Left lung (tissue), 4 donors: ENCODE measurements at regions not wholly inside any gene's neighbourhood (a gene's known extent, or its start where the extent isn't known, plus 50 kb on each side); places are given as distances from the start of the nearest gene placed in this dataset.
A peak's percentile ranks its signal among the peaks of the same experiment; 100 is the strongest.

Source experiments
- ATAC-seq: fragments of 200-7000 bp; cut with Tn5 transposase; one replicate; pipeline ENCODE4 v1.9.1; 2020; ENCODE audit warnings: moderate library complexity
- DNase-seq, 4 donors: peaks; one replicate each; pipeline ENCODE4 v3.0.0-alpha.2; 2013 to 2020
- H3K27ac ChIP-seq, 2 donors: fragments of 200-600 bp; sonication (generic) in 1 of 2; one replicate each; pipeline versions ENCODE4 v1.5.0 to v1.8.0; 2020 to 2021
- H3K27me3 ChIP-seq, 2 donors: fragments of 200-600 bp; sonication (generic) in 1 of 2; one replicate each; pipeline versions ENCODE4 v1.5.0 to v1.8.0; 2020 to 2021
- H3K36me3 ChIP-seq, 2 donors: fragments of 200-600 bp; sonication (generic) in 1 of 2; one replicate each; pipeline versions ENCODE4 v1.5.0 to v1.8.0; 2020 to 2021
- H3K4me1 ChIP-seq, 2 donors: fragments of 200-600 bp; one replicate each; pipeline ENCODE4 v1.8.0; 2021
- H3K4me3 ChIP-seq, 2 donors: fragments of 200-600 bp; sonication (generic) in 1 of 2; one replicate each; pipeline versions ENCODE4 v1.5.0 to v1.8.0; 2020 to 2021; ENCODE audit warnings: mild to moderate bottlenecking in 1 of 2
- H3K9me3 ChIP-seq, 2 donors: fragments of 200-600 bp; sonication (generic) in 1 of 2; one replicate each; pipeline versions ENCODE4 v1.5.0 to v1.8.0; 2020 to 2021
- CTCF ChIP-seq, 2 donors: fragments of 200-600 bp; sonication (generic) in 1 of 2; IDR thresholded peaks; one replicate each; pipeline versions ENCODE4 v1.5.0 to v1.8.0; 2021; ENCODE audit warnings: antibody characterized with exemption in 2 of 2
- intact Hi-C, 2 donors: fragments of 100-400 bp; cut with DNase I; formaldehyde crosslinking; loops; one replicate each; pipeline versions ENCODE4 v1.11.2 to v1.14.2; 2022
- donor health status: DM: no; HTN: yes; CAD: no.
- donor health status: DM: no; HTN: no; CAD: no.

- Histone ChIP-seq H3K4me3 (no peak overlapping the region), H3K4me1 (no peaks in the 10 kb centered on the region), H3K9me3 (no peaks in the 10 kb centered on the region), H3K36me3 (no peaks in the 10 kb centered on the region), H3K27me3 (no peaks in the 10 kb centered on the region), H3K27ac (no peak overlapping the region)
- intact Hi-C loops, result no loop called here
- ATAC-seq (no peak), DNase-seq (no peak)
- TF ChIP-seq CTCF (IDR thresholded peaks at IDR 0.05), result no peak
Measured at GRCh38 chr2:66717218-66717905, 282.4 kb downstream of the MEIS1 start.

- ATAC-seq (no peak), DNase-seq (no peak)
- Histone ChIP-seq H3K9me3 (no peaks in the 10 kb centered on the region), H3K27me3 (no peaks in the 10 kb centered on the region), H3K4me3 (no peak overlapping the region), H3K27ac (no peak overlapping the region), H3K36me3 (no peaks in the 10 kb centered on the region), H3K4me1 (no peaks in the 10 kb centered on the region)
- TF ChIP-seq CTCF (IDR thresholded peaks at IDR 0.05), result no peak
- intact Hi-C loops, result no loop called here
Measured at GRCh38 chr2:66717973-66718372, 283.0 kb downstream of the MEIS1 start.

GRCh38 chr2:66721776-66722175 is 286.9 kb downstream of the MEIS1 start:
- Histone ChIP-seq H3K27me3 (no peaks in the 10 kb centered on the region), H3K36me3 (no peaks in the 10 kb centered on the region), H3K4me3 (no peak overlapping the region), H3K9me3 (no peaks in the 10 kb centered on the region), H3K4me1 (no peaks in the 10 kb centered on the region), H3K27ac (no peak overlapping the region)
- DNase-seq (no peak), ATAC-seq (no peak)
- intact Hi-C loops, result no loop called here
- TF ChIP-seq CTCF (IDR thresholded peaks at IDR 0.05), result no peak

GRCh38 chr2:66724241-66724640 is 289.3 kb downstream of the MEIS1 start:
- no peak for TF ChIP-seq CTCF (IDR thresholded peaks at IDR 0.05)
- no peak for DNase-seq
- Histone ChIP-seq H3K27me3 (no peaks in the 10 kb centered on the region), H3K9me3 (no peaks in the 10 kb centered on the region), H3K4me3 (no peak overlapping the region), H3K27ac (no peak overlapping the region), H3K36me3 (no peaks in the 10 kb centered on the region), H3K4me1 (no peaks in the 10 kb centered on the region)
- intact Hi-C loops, result no loop called here
- no peak for ATAC-seq

GRCh38 chr2:66729416-66730330 is 294.7 kb downstream of the MEIS1 start:
- no peaks in the 10 kb centered on the region for H3K4me1 ChIP-seq
- no peak overlapping the region for H3K4me3 ChIP-seq
- no peak overlapping the region for H3K27ac ChIP-seq
- no peak for ATAC-seq
- intact Hi-C loops, result no loop called here
- no peaks in the 10 kb centered on the region for H3K27me3 ChIP-seq
- peak in 2 of 4 donors; percentile 26 to 42 for DNase-seq
- H3K9me3 ChIP-seq, result no peaks in the 10 kb centered on the region
- no peak for TF ChIP-seq CTCF (IDR thresholded peaks at IDR 0.05)
- no peaks in the 10 kb centered on the region for H3K36me3 ChIP-seq
